GM21381 (cell line): ENCODE measurements at regions not wholly inside any gene's neighbourhood (a gene's known extent, or its start where the extent isn't known, plus 50 kb on each side); places are given as distances from the start of the nearest gene placed in this dataset.
"Not testable (repeated sequence)": the region's sequence is repeated elsewhere in the genome, so short reads cannot be mapped to it uniquely, and the experiment has no call there.

Source experiments
- ATAC-seq: cut with Tn5 transposase; IDR thresholded peaks from one replicate; pipeline ENCODE4 v1.9.1; 2021; ENCODE audit warnings: mild to moderate bottlenecking, moderate library complexity; ENCODE audit not compliant: unreplicated experiment

GRCh38 chr13:104577071-104577815, 1511.0 kb upstream of the SLC10A2 start:
- no peak for ATAC-seq

GRCh38 chr13:104571893-104572229, 1505.6 kb upstream of the SLC10A2 start:
- ATAC-seq = no peak

GRCh38 chr13:104571161-104571892, 1505.1 kb upstream of the SLC10A2 start:
- no peak for ATAC-seq

GRCh38 chr13:104567114-104567513, 1500.9 kb upstream of the SLC10A2 start:
- no peak for ATAC-seq

- ATAC-seq = no peak
Measured at GRCh38 chr13:104565888-104566287, 1499.7 kb upstream of the SLC10A2 start.

GRCh38 chr13:104553896-104554295, 1487.7 kb upstream of the SLC10A2 start:
- ATAC-seq = no peak

- no peak for ATAC-seq
Measured at GRCh38 chr13:104553186-104553585, 1487.0 kb upstream of the SLC10A2 start.

GRCh38 chr13:104534847-104535246, 1468.6 kb upstream of the SLC10A2 start:
- no peak for ATAC-seq

- no peak for ATAC-seq
Measured at GRCh38 chr13:104532132-104532531, 1465.9 kb upstream of the SLC10A2 start.

GRCh38 chr13:104530741-104531140, 1464.5 kb upstream of the SLC10A2 start:
- no peak for ATAC-seq

- ATAC-seq = no peak
Measured at GRCh38 chr13:104526561-104526960, 1460.3 kb upstream of the SLC10A2 start.

- no peak for ATAC-seq
Measured at GRCh38 chr13:104525467-104525866, 1459.2 kb upstream of the SLC10A2 start.

- no peak for ATAC-seq
Measured at GRCh38 chr13:104522235-104523072, 1456.2 kb upstream of the SLC10A2 start.

GRCh38 chr13:104510422-104510821, 1444.2 kb upstream of the SLC10A2 start:
- no peak for ATAC-seq

GRCh38 chr13:104493502-104493901, 1427.3 kb upstream of the SLC10A2 start:
- not testable (repeated sequence) for ATAC-seq

GRCh38 chr13:104491916-104492315, 1425.7 kb upstream of the SLC10A2 start:
- ATAC-seq = no peak

- ATAC-seq = no peak
Measured at GRCh38 chr13:104487006-104487405, 1420.8 kb upstream of the SLC10A2 start.

- ATAC-seq = no peak
Measured at GRCh38 chr13:104485571-104485970, 1419.4 kb upstream of the SLC10A2 start.

GRCh38 chr13:104483631-104484030, 1417.4 kb upstream of the SLC10A2 start:
- no peak for ATAC-seq

GRCh38 chr13:104477261-104477660, 1411.0 kb upstream of the SLC10A2 start:
- no peak for ATAC-seq

GRCh38 chr13:104473936-104474335, 1407.7 kb upstream of the SLC10A2 start:
- no peak for ATAC-seq

GRCh38 chr13:104466016-104466415, 1399.8 kb upstream of the SLC10A2 start:
- no peak for ATAC-seq
